ENCODE measurements at regions not wholly inside any gene's neighbourhood (a gene's known extent, or its start where the extent isn't known, plus 50 kb on each side); places are given as distances from the start of the nearest gene placed in this dataset.

- peak; percentile 75 to 91 for TF ChIP-seq CTCF (IDR thresholded peaks at IDR 0.05)
- Histone ChIP-seq H3K9me3 (no peaks in the 10 kb centered on the region), H3K4me3 (no peak overlapping the region), H3K27me3 (no peaks in the 10 kb centered on the region), H3K27ac (no peak overlapping the region), H3K4me1 (no peaks in the 10 kb centered on the region), H3K36me3 (no peaks in the 10 kb centered on the region)
- DNase-seq (ENCODE audit: low spot score), result peak; percentile 88
These were observed 85.5 kb downstream of the RCN1 start for GRCh38 chr11:32176223-32176934.

GRCh38 chr11:32178692-32179091 is 87.8 kb downstream of the RCN1 start:
- H3K27me3 ChIP-seq, result no peaks in the 10 kb centered on the region
- H3K4me1 ChIP-seq, result no peaks in the 10 kb centered on the region
- no peak for DNase-seq (ENCODE audit: low spot score)
- no peak for TF ChIP-seq CTCF (IDR thresholded peaks at IDR 0.05)
- H3K36me3 ChIP-seq, result no peaks in the 10 kb centered on the region
- H3K9me3 ChIP-seq, result no peaks in the 10 kb centered on the region
- no peak overlapping the region for H3K27ac ChIP-seq
- H3K4me3 ChIP-seq, result no peak overlapping the region

GRCh38 chr11:32183512-32183911 is 92.6 kb downstream of the RCN1 start:
- no peaks in the 10 kb centered on the region for H3K9me3 ChIP-seq
- H3K4me3 ChIP-seq, result no peak overlapping the region
- no peaks in the 10 kb centered on the region for H3K36me3 ChIP-seq
- TF ChIP-seq CTCF (IDR thresholded peaks at IDR 0.05), result no peak
- no peak overlapping the region for H3K27ac ChIP-seq
- H3K27me3 ChIP-seq, result no peaks in the 10 kb centered on the region
- DNase-seq (ENCODE audit: low spot score), result no peak
- H3K4me1 ChIP-seq, result peaks cover 0 to 5% of the 10 kb centered on the region in 2 donors

GRCh38 chr11:32184041-32184722 is 93.3 kb downstream of the RCN1 start:
- Histone ChIP-seq H3K9me3 (no peaks in the 10 kb centered on the region), H3K4me3 (no peak overlapping the region), H3K36me3 (no peaks in the 10 kb centered on the region), H3K27ac (no peak overlapping the region), H3K27me3 (no peaks in the 10 kb centered on the region), H3K4me1 (peaks cover 0 to 5% of the 10 kb centered on the region in 2 donors)
- no peak for TF ChIP-seq CTCF (IDR thresholded peaks at IDR 0.05)
- DNase-seq (ENCODE audit: low spot score), result no peak

GRCh38 chr11:32184723-32185376 is 94.0 kb downstream of the RCN1 start:
- no peaks in the 10 kb centered on the region for H3K36me3 ChIP-seq
- H3K27me3 ChIP-seq, result no peaks in the 10 kb centered on the region
- H3K9me3 ChIP-seq, result no peaks in the 10 kb centered on the region
- no peak overlapping the region for H3K4me3 ChIP-seq
- H3K4me1 ChIP-seq, result peaks cover 0 to 5% of the 10 kb centered on the region in 2 donors
- no peak for TF ChIP-seq CTCF (IDR thresholded peaks at IDR 0.05)
- DNase-seq (ENCODE audit: low spot score), result no peak
- H3K27ac ChIP-seq, result no peak overlapping the region
